ENCODE measurements at regions not wholly inside any gene's neighbourhood (a gene's known extent, or its start where the extent isn't known, plus 50 kb on each side); places are given as distances from the start of the nearest gene placed in this dataset.

DNA sequence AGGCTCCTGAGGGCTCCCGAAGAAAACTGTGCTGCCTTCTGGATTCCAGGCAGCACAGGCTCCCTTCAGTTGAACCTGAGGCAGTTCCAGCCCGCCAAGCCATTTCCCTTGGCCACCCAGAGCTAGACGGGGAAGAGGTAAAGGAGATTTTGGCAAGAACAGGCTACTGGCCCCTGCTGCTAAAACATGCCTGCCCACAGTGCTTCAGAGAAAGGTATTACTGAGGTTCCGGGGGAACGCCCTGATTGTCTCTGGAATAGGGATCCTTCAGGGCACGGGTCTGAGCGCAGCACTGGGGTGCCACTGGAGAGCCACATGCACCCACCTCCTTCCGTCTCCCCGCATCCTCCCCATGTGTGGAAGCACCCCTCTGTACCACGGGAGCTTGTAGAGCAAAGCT is 247.4 kb downstream of the BAMBI start:
- no peak for DNase-seq

DNA sequence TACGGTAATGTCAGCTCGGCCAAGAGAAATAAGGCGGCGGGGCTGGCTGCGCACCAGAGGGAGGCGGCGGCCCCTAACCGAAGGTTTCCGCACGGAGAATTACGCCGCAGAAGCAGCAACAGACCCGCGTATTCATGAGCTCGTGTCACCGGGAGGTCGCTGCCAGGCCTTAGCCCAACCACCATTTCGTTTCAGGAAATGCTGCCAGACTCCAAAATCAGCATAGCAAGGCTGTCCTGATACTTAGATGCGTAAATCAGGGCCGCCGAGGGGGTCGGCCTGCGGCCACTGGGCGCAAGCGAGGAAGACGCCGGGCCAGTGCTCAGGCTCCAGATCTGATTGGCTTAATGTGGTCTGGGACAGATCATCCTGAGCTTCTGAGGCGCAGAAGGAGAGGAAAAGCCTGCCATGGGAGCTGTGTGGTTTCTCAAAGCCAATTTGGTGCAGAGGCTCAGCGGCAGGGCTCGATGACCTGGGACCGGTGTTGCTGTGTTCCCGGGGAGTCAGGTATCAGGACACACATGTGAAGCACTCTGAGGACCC is 247.9 kb downstream of the BAMBI start:
- DNase-seq = peak in 1 of 51 donors; percentile 8

DNA sequence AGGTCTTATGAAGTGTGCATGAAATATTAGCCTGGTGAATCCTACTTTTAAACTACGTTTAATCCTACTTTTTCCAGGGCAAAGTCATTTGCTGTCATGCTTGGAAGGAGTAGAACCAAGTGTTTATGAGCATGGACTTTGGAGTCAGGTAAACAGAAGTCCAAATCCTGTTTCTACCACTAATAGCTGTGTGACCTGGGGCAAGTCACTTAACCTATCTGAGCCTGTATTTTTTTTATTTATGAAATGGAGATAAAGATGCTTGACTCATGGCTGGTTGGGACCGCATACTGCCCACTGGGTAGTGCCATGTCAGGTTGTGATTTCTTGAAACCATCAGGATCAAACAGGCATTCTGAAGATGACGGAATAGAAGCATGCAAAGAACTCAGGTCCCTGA is 249.6 kb downstream of the BAMBI start:
- DNase-seq = no peak

DNA sequence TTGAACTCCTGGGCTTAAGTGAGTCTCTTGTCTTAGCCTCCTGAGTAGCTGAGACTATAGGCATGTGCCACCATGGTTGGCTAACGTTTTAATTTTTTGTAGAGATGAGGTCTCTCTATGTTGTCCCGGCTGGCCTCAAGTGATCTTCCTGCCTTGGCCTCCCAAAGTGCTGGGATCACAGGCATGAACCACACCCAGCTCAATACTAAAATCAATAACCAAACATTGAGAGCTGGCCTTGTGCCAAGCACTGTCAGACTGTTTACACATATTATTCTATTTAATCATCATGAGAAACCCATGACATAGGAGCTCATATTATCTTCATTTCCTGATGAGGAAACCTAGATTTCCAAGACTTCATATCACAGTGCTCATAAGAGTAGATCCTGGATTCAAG is 251.2 kb downstream of the BAMBI start:
- no peak for DNase-seq

DNA sequence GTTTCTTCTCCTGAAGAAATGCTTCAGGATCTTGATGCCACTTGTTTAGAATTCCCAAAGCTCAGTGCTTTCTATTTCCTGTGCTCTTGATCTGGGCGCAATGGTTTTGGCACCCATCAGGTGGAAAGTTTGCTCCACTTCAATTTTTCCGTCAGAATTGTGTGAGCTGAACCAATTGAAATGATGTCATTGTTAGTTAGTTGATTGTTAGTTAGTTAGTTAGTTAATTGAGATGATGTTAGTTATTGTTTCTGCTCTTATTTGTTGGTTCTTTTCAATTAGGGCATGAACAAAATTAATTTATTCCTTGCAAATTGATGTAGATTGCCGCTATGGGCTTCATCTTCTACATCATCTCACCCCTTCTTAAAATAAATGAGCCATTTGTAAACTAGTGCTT is 252.6 kb downstream of the BAMBI start:
- no peak for DNase-seq

DNA sequence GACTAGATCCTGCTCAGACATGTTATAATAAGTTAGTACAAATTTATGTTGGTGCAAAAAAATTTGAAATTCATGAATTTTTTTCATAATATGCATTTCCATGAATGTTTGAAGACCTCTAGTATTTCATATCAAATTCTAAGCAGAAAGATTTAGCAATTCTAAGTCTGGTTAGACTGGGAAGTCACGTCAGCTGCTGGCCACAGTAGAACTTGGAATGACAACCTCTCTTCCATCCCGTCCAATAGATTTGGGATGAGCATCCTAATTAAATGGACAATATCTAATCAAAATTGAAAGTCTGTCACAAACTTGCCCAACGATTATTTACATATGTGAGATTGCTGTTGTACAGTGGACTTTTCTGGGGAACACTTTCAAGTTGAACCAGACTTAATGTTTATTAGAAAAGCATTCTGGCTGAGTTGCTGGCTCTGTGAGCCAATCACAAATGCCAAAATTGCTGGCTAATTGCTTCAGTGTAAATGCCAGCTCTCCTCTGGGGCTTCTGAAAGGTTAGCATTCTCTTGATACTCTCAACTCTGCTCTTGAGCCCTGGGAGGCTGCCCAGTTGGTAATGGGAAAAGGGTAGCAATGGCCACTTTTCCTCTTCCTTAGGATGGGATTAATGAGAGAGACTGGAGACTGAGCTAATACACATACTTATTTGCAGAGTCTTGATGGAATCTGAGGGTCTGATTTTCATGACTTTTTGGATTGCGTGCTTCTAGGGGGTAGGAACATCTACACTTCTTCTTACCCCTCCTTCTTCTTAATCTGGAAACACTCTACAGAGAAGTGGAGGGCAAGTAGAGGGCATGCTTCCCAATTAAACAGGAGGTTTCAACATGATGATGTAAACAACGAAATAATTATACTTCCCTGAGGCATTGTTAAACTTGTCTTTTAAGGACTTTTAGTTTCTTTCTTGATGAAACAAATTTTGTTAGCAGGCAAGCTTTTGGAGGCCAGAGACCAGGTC is 253.5 kb downstream of the BAMBI start:
- DNase-seq = peak in 1 of 51 donors; percentile 5

DNA sequence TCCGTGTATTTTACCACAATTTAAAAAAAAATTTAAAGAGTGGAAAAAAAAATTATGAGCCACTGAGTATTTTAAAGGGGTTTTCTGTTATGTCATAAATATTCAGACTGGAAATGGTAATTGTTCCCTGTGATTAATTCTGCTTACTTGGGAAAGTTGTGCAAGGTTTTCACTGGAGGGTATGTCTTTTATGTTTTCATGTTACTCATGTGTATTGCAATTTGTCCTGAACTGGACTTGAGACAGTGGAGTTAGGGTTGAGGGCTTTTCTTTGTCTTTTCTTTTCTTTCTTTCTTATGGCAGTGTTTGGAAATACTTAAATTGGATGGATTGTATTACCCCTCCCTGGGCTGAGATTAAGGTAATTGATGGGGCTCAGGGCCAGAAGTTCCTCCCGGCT is 257.7 kb downstream of the BAMBI start:
- no peak for DNase-seq

DNA sequence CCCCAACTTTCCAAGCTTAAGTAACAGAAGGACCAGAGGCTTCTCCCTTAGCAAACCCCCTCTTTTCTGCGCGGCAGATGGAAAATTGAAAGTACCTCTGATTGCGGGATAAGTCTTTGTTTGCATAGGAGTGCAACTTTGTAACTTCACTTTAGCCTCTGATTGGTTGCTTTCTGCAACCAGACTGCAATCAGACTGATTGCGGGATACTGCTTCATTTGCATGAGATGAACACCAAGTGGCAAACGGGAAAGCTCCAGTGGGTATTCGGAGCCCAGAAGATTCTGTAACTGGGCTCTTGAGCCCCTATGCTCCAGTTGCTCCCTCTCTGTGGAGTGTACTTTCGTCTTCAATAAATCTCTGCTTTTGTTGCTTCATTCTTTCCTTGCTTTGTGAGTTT is 260.6 kb downstream of the BAMBI start:
- DNase-seq = no peak

DNA sequence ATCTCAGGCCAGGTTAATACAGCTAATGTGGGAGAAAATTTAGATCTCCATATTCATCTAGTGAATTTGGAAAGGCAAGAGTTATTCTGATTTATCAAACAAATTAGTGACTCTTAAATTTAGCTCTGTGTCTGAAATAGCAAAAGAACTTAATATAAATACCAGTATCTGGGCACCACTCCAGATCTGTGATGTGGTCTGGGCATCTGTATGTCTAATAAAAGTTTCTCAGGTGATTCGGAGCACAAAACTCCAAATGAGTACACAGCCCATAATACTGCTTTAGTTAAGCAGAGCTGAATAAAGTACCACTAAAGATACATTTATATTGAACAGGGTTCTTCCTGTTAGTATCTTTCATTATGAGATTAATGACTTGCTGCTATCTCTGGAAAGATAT is 261.4 kb downstream of the BAMBI start:
- DNase-seq = no peak

DNA sequence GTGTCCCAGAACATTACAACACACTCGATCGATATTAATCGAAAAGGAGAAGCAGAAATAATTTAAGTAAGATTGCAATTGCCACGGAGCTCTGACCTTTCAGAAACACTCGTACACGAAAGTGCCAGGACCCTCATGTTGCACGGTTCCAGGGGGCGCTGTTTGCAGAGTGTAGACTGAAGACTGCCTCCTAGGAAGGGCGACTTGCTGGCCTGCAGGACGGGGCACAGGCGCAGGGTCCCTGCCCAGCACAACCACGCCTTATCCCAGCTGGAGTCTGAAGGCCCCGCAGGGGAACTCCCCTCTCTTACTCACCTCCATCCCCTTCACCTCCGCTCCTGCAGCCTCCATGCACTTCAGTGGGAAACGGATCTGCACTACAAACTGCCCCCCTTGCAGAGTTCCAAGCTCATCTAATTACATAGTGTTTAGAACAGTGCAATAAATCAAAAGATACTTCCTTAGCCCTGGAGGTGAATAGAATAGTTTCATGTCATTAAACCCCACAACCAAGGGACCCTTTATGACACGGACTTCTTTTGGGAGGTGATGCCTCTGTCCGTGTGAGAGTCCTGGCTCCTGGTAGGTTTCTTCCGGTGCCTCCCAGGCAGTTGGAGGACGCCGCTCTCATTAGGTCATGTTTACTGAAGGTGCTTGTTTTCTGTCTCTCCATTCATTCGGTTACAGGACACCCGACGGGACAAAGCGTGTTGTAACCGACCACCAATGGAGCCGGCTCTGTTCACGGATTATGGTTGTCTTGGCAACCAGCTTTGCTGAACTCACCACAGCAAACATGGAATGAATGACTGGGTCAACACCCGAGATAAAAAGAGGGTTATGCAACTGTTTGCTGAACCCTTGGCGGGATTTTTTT is 262.2 kb downstream of the BAMBI start:
- DNase-seq = peak in 14 of 51 donors; percentile 5 to 49 (median 14)

DNA sequence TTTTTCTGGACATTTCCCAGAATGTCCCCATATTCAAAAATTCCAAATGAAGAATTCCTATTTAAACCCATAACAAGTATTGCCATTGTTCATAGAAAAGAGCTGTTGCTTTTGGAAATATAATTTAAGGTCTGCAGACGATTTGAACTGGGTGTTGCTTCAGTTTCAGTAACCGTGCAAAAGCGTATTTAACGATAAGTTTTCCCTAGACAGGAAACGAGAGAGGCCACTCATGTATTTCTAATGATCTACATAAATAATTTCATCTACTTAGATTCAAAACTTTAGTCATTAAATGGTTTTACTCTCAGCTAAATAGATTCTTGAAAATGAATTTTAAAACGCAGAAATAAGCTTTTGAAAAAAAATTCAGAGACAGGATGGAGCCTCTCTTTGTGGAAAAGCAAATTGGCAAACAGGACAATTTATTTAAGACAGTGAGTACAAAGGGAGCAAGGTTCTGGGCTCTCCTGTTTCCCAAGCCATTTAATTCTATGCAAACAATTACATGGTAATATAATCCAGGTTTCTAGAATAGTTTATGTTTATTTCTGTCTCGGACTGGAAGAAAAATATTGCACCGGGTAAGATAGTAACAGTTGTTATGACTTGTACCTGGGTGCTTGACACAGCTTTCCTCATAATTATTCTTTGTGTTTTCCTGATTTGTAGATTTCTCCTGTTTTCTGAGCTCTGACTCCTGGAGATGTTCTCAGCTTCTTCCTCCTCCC is 263.0 kb downstream of the BAMBI start:
- DNase-seq = no peak

DNA sequence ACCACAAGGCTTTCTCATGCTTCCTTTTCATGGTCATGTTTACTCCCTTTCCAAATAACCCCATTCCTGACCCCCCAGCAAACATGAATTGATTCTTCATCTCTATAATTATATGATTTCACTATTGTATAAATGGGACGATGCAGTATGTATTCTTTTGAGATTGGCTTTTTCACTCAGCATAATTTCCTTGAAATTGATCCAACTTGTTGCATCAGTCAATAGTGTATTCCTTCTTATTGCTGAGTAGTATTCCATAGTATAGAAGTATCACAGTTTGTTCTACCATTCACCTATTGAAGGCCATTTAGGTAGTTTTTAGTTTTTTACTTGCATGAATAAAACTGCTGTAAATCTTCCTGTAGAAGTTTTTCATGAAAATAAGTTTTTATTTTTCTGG is 264.7 kb downstream of the BAMBI start:
- DNase-seq = no peak

DNA sequence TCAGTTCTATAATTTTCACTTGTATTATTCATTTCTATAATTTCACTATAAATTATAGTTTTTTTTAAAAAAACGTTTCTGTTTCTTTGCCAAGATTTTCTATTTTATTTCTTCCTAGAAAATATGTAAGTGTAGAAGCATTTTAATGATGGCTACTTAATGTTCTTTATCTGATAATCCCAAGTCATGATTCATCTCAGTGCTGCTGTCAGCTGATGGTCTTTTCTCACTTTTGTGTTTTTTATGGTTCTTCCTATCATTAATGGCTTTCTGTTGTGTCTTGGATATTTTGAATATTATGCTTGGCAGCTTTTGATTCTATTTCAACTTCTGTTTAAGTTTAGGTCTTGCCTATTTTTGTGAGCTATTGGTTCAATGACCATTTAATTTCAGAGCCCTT is 268.6 kb downstream of the BAMBI start:
- DNase-seq = no peak

DNA sequence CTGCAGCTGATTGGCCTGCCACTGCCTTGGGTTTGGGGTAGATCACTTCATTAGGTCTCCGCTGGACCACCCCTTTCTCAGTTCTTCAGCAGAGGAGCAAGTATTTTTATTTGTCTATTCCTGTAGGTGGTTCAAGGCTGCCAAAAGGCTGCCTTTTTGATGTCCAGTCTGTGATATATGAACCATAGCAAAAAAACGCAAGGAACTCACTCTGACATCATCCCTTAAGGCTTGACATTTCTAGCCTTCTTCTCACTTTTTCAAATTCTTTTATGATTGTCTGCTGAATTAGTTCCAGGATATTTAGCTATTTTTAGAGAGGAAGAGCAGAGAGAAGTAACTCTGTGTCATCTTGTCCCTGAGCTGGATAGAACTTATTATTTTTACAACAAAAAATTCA is 269.2 kb downstream of the BAMBI start:
- DNase-seq = no peak

DNA sequence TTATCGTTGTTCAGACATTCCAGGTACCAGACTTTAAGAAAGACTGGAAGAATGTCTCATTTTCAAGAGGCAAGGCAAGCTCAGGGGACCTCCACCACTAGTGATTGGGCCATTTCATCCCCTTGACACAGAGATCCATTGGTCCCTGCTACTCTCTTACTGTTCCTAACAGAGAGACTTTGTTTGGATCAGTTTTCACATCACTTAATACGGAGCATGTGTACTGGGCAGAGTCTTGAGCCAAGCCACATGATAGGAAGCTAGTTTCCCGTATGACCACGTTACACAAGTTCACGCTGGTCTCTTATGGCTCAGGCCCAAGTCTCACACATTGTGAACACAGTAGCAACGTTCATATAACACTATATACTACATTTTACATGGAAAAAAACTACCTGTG is 269.9 kb downstream of the BAMBI start:
- DNase-seq = no peak

DNA sequence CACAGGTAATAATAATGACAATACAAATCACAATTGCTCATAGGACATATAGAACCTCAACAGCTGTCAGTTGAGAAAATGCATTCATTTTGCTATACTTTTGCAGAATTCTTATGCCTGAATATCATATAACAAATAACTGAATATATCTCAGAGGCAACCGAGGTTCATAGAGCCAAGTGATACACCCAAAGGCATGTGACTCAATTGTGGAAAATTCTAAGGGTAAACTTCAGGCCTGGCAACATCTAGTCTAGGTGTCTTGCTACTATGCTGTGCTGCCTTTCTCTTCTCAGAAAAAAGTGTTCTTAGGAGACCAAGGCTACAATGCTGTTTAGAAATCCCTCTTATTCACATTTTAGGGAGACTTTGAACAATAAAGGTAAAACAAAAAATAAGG is 270.7 kb downstream of the BAMBI start:
- no peak for DNase-seq

DNA sequence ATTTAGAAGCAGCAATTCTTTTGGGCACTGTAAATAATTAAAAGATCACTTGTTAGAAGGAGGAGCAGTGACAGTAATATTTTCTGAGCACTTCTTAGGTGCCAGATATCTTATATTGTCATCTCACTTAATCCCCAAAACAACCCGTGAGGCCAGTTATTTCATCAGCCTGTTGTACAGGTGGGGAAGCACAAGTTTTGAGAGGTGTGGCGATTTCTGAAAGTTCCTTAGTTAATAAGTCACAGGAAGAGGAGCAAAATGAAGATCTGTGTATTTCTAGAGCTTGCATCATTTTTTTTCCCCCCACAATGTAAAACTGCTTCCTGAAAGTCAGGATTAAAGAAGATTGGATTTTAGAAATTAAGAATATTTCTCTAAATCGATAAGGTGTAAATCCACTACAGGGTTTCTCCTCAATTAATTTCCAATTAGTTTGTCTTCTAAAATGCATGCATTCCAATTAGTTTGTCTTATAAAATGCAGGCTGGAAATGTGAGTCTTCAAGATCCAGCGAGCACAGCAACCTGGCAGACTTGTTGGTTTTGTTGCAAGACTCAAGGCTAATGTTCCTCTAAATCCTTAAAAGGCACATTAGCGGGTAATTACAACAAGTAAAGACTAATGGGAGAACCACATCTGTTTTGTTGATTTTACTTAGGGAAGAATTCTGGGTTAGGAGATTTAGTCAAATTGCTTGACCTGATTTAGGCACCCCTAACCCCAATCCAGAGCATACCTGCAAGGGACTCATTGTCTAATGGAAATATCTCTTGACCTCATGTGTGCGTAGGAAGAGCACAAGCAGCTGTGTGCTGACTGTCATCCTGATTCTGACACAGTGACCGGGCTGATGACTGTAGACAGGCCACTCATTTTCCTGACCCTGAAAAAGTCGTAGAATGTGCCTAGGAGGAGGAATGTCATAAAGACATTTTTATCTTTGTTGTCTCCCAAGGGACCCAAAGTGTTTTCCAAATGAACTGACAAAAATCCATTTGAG is 272.0 kb downstream of the BAMBI start:
- DNase-seq = no peak

DNA sequence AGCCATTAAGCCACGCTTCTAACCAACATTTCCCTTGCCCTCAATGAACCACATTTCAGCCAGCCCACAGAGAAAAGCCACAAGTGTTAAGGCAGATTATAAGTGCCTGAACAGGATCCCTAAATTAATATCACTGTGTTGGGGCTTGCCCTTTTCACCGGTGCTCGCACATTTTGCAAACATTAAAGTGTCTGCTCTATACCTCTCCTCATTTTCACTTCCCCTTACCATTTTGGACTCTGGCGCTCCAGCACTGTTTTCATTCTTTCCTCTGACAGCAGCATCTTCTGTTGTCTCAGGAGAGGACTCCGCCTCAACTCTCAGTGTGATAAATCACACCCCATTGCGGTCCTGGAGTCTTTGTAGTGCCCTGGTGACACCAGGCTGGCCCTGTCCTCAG is 274.2 kb downstream of the BAMBI start:
- DNase-seq = no peak

DNA sequence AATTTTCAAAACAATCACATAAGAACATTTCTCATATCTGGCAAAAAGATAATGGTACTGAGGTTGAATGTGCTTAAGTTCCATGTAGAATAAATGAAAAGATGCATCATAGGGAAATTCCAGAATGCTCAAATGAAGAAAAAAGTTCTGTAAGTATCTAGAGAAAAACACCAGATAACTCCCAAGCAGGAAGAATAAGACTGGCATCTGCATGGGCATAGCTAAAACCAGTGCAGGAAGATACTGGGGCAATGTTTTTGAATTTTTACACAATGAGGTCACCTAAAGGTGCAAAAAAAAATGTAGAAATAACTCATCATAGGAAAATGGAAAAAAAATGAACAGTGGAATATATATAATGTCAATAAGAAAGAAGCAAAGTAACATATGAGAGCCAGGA is 275.2 kb downstream of the BAMBI start:
- DNase-seq = no peak

DNA sequence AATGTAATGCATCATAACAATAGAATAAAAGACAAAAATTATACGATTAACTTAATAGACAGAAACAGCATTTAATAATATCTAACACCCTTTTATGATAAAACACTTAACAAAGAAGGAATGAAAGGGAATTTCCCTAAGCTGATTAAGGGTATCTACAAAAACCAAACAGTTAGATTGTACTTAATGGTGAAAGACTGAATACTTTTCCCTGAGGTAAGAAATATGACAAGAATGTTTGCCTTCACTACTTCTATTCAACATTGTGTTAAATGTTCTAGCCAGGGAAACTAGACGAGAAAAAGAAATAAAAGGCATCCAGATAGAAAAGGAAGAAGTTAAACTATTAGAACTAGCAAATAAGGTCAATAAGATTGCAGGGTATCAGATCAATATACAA is 276.9 kb downstream of the BAMBI start:
- DNase-seq = no peak
